NCI-H526 treated with DMSO at 0.1 percent for 48 hours (cell line): ENCODE measurements at regions not wholly inside any gene's neighbourhood (a gene's known extent, or its start where the extent isn't known, plus 50 kb on each side); places are given as distances from the start of the nearest gene placed in this dataset.

Source experiments
- DNase-seq: peaks from one replicate; lab custom pipeline; 2025; lab: John Stamatoyannopoulos, UW

DNA sequence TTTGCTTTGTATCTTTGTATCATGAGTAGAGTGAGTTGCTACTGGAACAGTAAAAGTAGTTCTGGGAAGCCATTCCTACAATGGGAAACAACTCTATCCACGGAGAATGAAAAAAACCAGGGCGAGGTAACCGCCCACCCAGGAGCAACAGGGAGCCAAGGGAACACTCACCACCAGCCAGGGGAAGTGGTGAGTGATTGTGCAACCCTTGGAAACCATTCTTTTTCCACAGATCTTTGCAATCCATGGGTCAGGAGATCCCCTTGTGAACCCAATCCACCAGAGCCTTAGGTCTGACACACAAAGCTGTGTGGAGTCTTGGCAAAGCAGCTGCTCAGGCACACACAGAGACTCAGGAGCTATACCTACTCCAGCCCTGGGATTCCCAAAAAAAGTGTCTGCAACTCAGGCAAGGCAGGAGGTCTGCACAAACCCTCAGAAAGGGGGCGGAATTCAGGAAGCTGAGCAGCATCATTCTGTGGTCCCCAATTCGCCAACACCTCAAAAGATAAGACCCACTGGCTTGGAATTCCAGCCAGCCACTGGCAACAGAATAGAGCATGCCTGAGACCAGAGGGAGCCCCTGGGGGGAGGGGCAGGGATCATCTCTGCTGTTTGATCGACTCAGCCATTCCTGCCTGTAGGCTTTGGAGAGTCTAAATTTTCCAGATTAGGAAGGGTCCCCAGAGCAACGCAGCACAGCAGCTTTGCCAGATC, 52.1 kb upstream of the PPFIA2 start:
- no peak for DNase-seq

DNA sequence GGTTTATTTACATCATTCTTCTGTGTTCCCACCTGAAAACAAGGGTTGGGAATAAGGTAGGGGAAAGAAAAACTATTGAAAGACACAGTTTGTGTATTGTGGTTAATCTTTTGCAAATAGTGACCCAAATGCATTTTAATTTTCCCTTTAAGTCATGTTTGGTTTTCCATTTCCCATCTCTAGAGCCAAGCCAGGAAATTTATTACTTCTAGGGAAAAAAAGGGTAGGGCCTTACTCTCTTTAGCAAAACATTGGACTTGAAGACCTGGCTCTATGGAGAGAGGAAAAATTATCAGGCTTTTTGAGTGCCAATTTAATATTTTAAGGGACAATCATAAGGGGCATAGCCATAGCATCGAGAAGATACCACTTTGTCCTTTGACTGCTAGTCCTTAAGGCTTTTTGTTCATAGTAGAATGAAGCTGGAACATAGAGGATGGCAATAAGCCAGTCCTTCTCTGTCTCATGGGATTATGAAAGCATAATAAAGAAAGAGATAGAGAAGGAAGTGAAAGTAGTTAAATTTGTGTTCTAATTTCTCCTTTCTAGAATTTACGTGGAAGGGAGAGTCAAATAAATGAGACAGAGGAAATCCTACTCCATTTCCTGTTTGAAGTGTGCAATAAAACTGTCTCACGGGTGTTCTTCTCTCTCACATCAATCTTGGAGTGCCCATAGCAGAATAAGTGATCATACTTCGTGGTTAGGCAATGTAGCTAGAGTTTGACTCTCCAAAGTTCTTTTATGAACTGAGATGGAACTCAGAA, 50.9 kb upstream of the PPFIA2 start:
- DNase-seq, result no peak

DNA sequence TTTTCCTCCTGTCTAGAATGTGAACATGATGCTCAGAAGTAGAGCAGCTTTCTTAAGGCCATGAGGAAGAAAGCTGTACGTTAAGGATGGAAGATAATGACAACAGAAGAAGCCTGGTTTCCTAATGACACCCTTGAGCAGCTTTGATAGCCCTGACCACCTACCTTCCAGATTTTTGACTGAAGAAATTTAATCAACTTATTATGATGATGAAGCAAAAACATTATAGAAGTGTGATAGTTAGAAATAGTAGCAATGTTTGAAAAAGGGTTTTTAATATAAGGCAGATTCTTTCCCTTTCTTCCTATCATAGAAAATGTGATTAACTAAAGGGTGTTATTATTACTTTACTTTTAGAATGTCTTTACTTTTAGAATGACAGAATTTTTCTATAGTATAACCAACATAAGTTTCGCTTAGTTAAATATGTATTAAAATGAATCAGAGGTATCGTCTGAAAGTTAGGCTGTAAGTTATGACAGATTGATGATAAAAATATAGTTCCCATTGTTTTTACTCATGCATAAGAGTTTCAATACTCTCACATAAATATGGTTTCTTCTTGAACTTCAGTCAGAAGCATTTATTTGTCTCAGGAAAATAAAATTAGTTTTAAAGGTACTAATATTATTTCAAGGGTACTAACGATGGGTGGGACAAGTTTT, 50.1 kb upstream of the PPFIA2 start:
- no peak for DNase-seq
